ENCODE measurements at regions not wholly inside any gene's neighbourhood (a gene's known extent, or its start where the extent isn't known, plus 50 kb on each side); places are given as distances from the start of the nearest gene placed in this dataset.
"Not testable (repeated sequence)": the region's sequence is repeated elsewhere in the genome, so short reads cannot be mapped to it uniquely, and the experiment has no call there.

- TF ChIP-seq CTCF (IDR thresholded peaks at IDR 0.05); REST (IDR thresholded peaks at IDR 0.05; ENCODE audit: insufficient read depth in 1 of 2, low read depth in 2 of 2, low read length in 1 of 2); POLR2AphosphoS5 (IDR thresholded peaks at IDR 0.05; ENCODE audit: low read depth, low read length); TCF7L2 (IDR thresholded peaks at IDR 0.05; ENCODE audit: low read depth, low read length): not testable (repeated sequence)
Observed at GRCh38 chr1:146317785-146318184, 89.0 kb upstream of the NOTCH2NLA start.
